ENCODE measurements at regions not wholly inside any gene's neighbourhood (a gene's known extent, or its start where the extent isn't known, plus 50 kb on each side); places are given as distances from the start of the nearest gene placed in this dataset.

GRCh38 chr9:1598270-1598669 is 416.9 kb upstream of the SMARCA2 start:
- no peak for DNase-seq

GRCh38 chr9:1599961-1600360 is 415.2 kb upstream of the SMARCA2 start:
- no peak for DNase-seq

- DNase-seq = peak; percentile 47
Observed at GRCh38 chr9:1604942-1605560, 410.1 kb upstream of the SMARCA2 start.

GRCh38 chr9:1606253-1606652 is 408.9 kb upstream of the SMARCA2 start:
- DNase-seq = no peak

GRCh38 chr9:1612886-1613285 is 402.3 kb upstream of the SMARCA2 start:
- DNase-seq = no peak

- no peak for DNase-seq
Observed at GRCh38 chr9:1617419-1617818, 397.7 kb upstream of the SMARCA2 start.

GRCh38 chr9:1619915-1620710 is 395.0 kb upstream of the SMARCA2 start:
- DNase-seq = no peak

- no peak for DNase-seq
Observed at GRCh38 chr9:1637401-1637800, 377.7 kb upstream of the SMARCA2 start.

GRCh38 chr9:1639166-1639565 is 376.0 kb upstream of the SMARCA2 start:
- no peak for DNase-seq

- DNase-seq = no peak
Observed at GRCh38 chr9:1647776-1648175, 367.4 kb upstream of the SMARCA2 start.

GRCh38 chr9:1653282-1653681 is 361.9 kb upstream of the SMARCA2 start:
- no peak for DNase-seq

GRCh38 chr9:1658661-1659362 is 356.3 kb upstream of the SMARCA2 start:
- DNase-seq = no peak

- no peak for DNase-seq
Observed at GRCh38 chr9:1659363-1659690, 355.8 kb upstream of the SMARCA2 start.

- DNase-seq = no peak
Observed at GRCh38 chr9:1668441-1668840, 346.7 kb upstream of the SMARCA2 start.

- DNase-seq = no peak
Observed at GRCh38 chr9:1673300-1673699, 341.8 kb upstream of the SMARCA2 start.

- no peak for DNase-seq
Observed at GRCh38 chr9:1676771-1677170, 338.4 kb upstream of the SMARCA2 start.

GRCh38 chr9:1683951-1684350 is 331.2 kb upstream of the SMARCA2 start:
- no peak for DNase-seq

- no peak for DNase-seq
Observed at GRCh38 chr9:1698991-1699390, 316.2 kb upstream of the SMARCA2 start.

GRCh38 chr9:1701113-1701512 is 314.0 kb upstream of the SMARCA2 start:
- DNase-seq = no peak

GRCh38 chr9:1702701-1703100 is 312.4 kb upstream of the SMARCA2 start:
- DNase-seq = no peak

GRCh38 chr9:1707291-1707690 is 307.9 kb upstream of the SMARCA2 start:
- DNase-seq = no peak

- no peak for DNase-seq
Observed at GRCh38 chr9:1708219-1708618, 306.9 kb upstream of the SMARCA2 start.

GRCh38 chr9:1709347-1709746 is 305.8 kb upstream of the SMARCA2 start:
- DNase-seq = no peak

- no peak for DNase-seq
Observed at GRCh38 chr9:1712861-1713450, 302.2 kb upstream of the SMARCA2 start.

All from NCI-H2107 (cell line).